ENCODE measurements at regions not wholly inside any gene's neighbourhood (a gene's known extent, or its start where the extent isn't known, plus 50 kb on each side); places are given as distances from the start of the nearest gene placed in this dataset.

GRCh38 chr18:25818505-25818904 is 271.9 kb downstream of the SS18 start:
- no peak for TF ChIP-seq CTCF (IDR thresholded peaks at IDR 0.05; ENCODE audit: low read depth, low read length)
- CTCF ChIA-PET: interaction anchor here (1.4 kb wide), 1 partner anchor 14 kb away, joined by 4 read pairs; no protein-coding TSS in a partner anchor

GRCh38 chr18:25817546-25818237 is 272.7 kb downstream of the SS18 start:
- no peak for DNase-seq (ENCODE audit: low read depth, low spot score)

More at GRCh38 chr18:25818505-25818904, 271.9 kb downstream of the SS18 start:
- Histone ChIP-seq H3K9me3 (ENCODE audit: control insufficient read depth, insufficient read depth, low read length) (no peaks in the 10 kb centered on the region), H3K27ac (ENCODE audit: low read depth, low read length) (no peak overlapping the region), H3K27me3 (ENCODE audit: control insufficient read depth, insufficient read depth, low read length) (peaks cover 6% of the 10 kb centered on the region), H3K4me3 (ENCODE audit: low read depth, low read length) (no peak overlapping the region)
- POLR2A ChIA-PET: no interaction called here
- no peak for DNase-seq (ENCODE audit: low read depth, low spot score)

GRCh38 chr18:25815659-25816058 is 274.8 kb downstream of the SS18 start:
- Histone ChIP-seq H3K4me3 (ENCODE audit: low read depth, low read length) (no peak overlapping the region), H3K27me3 (ENCODE audit: control insufficient read depth, insufficient read depth, low read length) (peaks cover 5% of the 10 kb centered on the region), H3K9me3 (ENCODE audit: control insufficient read depth, insufficient read depth, low read length) (no peaks in the 10 kb centered on the region), H3K27ac (ENCODE audit: low read depth, low read length) (no peak overlapping the region)
- no peak for DNase-seq (ENCODE audit: low read depth, low spot score)
- ChIA-PET POLR2A (no interaction called here), CTCF (no interaction called here)
- TF ChIP-seq CTCF (IDR thresholded peaks at IDR 0.05; ENCODE audit: low read depth, low read length): no peak

More at GRCh38 chr18:25817546-25818237, 272.7 kb downstream of the SS18 start:
- no peak overlapping the region for H3K4me3 ChIP-seq (ENCODE audit: low read depth, low read length)
- ChIA-PET POLR2A (no interaction called here), CTCF (no interaction called here)
- peaks cover 6% of the 10 kb centered on the region for H3K27me3 ChIP-seq (ENCODE audit: control insufficient read depth, insufficient read depth, low read length)
- H3K27ac ChIP-seq (ENCODE audit: low read depth, low read length): no peak overlapping the region
- no peaks in the 10 kb centered on the region for H3K9me3 ChIP-seq (ENCODE audit: control insufficient read depth, insufficient read depth, low read length)
- TF ChIP-seq CTCF (IDR thresholded peaks at IDR 0.05; ENCODE audit: low read depth, low read length): no peak

GRCh38 chr18:25814841-25815458 is 275.5 kb downstream of the SS18 start:
- CTCF ChIA-PET: no interaction called here
- DNase-seq (ENCODE audit: low read depth, low spot score): no peak
- Histone ChIP-seq H3K27ac (ENCODE audit: low read depth, low read length) (no peak overlapping the region), H3K9me3 (ENCODE audit: control insufficient read depth, insufficient read depth, low read length) (no peaks in the 10 kb centered on the region), H3K4me3 (ENCODE audit: low read depth, low read length) (no peak overlapping the region), H3K27me3 (ENCODE audit: control insufficient read depth, insufficient read depth, low read length) (peaks cover 3% of the 10 kb centered on the region)
- no peak for TF ChIP-seq CTCF (IDR thresholded peaks at IDR 0.05; ENCODE audit: low read depth, low read length)
- POLR2A ChIA-PET: no interaction called here

GRCh38 chr18:25813110-25813509 is 277.3 kb downstream of the SS18 start:
- no peak overlapping the region for H3K4me3 ChIP-seq (ENCODE audit: low read depth, low read length)
- H3K27ac ChIP-seq (ENCODE audit: low read depth, low read length): no peak overlapping the region
- ChIA-PET POLR2A (no interaction called here), CTCF (no interaction called here)
- TF ChIP-seq CTCF (IDR thresholded peaks at IDR 0.05; ENCODE audit: low read depth, low read length): no peak
- no peaks in the 10 kb centered on the region for H3K27me3 ChIP-seq (ENCODE audit: control insufficient read depth, insufficient read depth, low read length)
- DNase-seq (ENCODE audit: low read depth, low spot score): no peak
- no peaks in the 10 kb centered on the region for H3K9me3 ChIP-seq (ENCODE audit: control insufficient read depth, insufficient read depth, low read length)

Data from AG04450 (cell line).